GM21367 (cell line): ENCODE measurements at regions not wholly inside any gene's neighbourhood (a gene's known extent, or its start where the extent isn't known, plus 50 kb on each side); places are given as distances from the start of the nearest gene placed in this dataset.

ENCODE experiments used
- ATAC-seq: cut with Tn5 transposase; IDR thresholded peaks from one replicate; pipeline ENCODE4 v1.9.1; 2021; ENCODE audit not compliant: unreplicated experiment

GRCh38 chr2:226623587-226624368 is 175.8 kb downstream of the IRS1 start:
- ATAC-seq, result no peak

GRCh38 chr2:226622484-226622883 is 177.1 kb downstream of the IRS1 start:
- no peak for ATAC-seq

- ATAC-seq, result no peak
These were observed 179.4 kb downstream of the IRS1 start for GRCh38 chr2:226620176-226620575.

- no peak for ATAC-seq
These were observed 179.9 kb downstream of the IRS1 start for GRCh38 chr2:226619707-226620106.

GRCh38 chr2:226618875-226619605 is 180.6 kb downstream of the IRS1 start:
- no peak for ATAC-seq

- ATAC-seq, result no peak
These were observed 181.1 kb downstream of the IRS1 start for GRCh38 chr2:226618544-226618874.

GRCh38 chr2:226615891-226616290 is 183.7 kb downstream of the IRS1 start:
- ATAC-seq, result no peak

- no peak for ATAC-seq
These were observed 187.7 kb downstream of the IRS1 start for GRCh38 chr2:226611944-226612318.

GRCh38 chr2:226611196-226611943 is 188.2 kb downstream of the IRS1 start:
- ATAC-seq, result no peak

- ATAC-seq, result no peak
These were observed 190.3 kb downstream of the IRS1 start for GRCh38 chr2:226609366-226609765.

GRCh38 chr2:226608451-226608850 is 191.2 kb downstream of the IRS1 start:
- no peak for ATAC-seq

- ATAC-seq, result no peak
These were observed 192.2 kb downstream of the IRS1 start for GRCh38 chr2:226607379-226607778.

GRCh38 chr2:226605642-226606041 is 194.0 kb downstream of the IRS1 start:
- ATAC-seq, result no peak

GRCh38 chr2:226603606-226604005 is 196.0 kb downstream of the IRS1 start:
- no peak for ATAC-seq

GRCh38 chr2:226601881-226602662 is 197.5 kb downstream of the IRS1 start:
- no peak for ATAC-seq

GRCh38 chr2:226600802-226601201 is 198.8 kb downstream of the IRS1 start:
- no peak for ATAC-seq

GRCh38 chr2:226600184-226600583 is 199.4 kb downstream of the IRS1 start:
- no peak for ATAC-seq

GRCh38 chr2:226589043-226589442 is 210.6 kb downstream of the IRS1 start:
- no peak for ATAC-seq

- no peak for ATAC-seq
These were observed 214.5 kb downstream of the IRS1 start for GRCh38 chr2:226585130-226585561.

GRCh38 chr2:226584518-226585055 is 215.0 kb downstream of the IRS1 start:
- ATAC-seq, result no peak

GRCh38 chr2:226583715-226584114 is 215.9 kb downstream of the IRS1 start:
- ATAC-seq, result no peak
